Neuron (in vitro differentiated cells): ENCODE measurements at regions not wholly inside any gene's neighbourhood (a gene's known extent, or its start where the extent isn't known, plus 50 kb on each side); places are given as distances from the start of the nearest gene placed in this dataset.

Experiments used
- H2AFZ ChIP-seq: one replicate; pipeline ENCODE4 v1.6.1; 2013; ENCODE audit warnings: low read depth, mild to moderate bottlenecking, inconsistent platforms, low read length, moderate library complexity
- H3K27me3 ChIP-seq: one replicate; pipeline ENCODE4 v1.6.1; 2013; ENCODE audit warnings: low read length; ENCODE audit not compliant: insufficient read depth
- H3K36me3 ChIP-seq: one replicate; pipeline ENCODE4 v1.6.1; 2013; ENCODE audit warnings: low read length; ENCODE audit not compliant: insufficient read depth
- H3K4me1 ChIP-seq: one replicate; pipeline ENCODE4 v1.6.1; 2013; ENCODE audit warnings: low read length; ENCODE audit not compliant: insufficient read depth
- H3K4me3 ChIP-seq: 2 replicates; pipeline ENCODE4 v1.5.1; 2013; ENCODE audit warnings: mild to moderate bottlenecking, low read length, moderate library complexity
- H3K9me3 ChIP-seq: one replicate; pipeline ENCODE4 v1.6.1; 2013; ENCODE audit warnings: low read length

DNA sequence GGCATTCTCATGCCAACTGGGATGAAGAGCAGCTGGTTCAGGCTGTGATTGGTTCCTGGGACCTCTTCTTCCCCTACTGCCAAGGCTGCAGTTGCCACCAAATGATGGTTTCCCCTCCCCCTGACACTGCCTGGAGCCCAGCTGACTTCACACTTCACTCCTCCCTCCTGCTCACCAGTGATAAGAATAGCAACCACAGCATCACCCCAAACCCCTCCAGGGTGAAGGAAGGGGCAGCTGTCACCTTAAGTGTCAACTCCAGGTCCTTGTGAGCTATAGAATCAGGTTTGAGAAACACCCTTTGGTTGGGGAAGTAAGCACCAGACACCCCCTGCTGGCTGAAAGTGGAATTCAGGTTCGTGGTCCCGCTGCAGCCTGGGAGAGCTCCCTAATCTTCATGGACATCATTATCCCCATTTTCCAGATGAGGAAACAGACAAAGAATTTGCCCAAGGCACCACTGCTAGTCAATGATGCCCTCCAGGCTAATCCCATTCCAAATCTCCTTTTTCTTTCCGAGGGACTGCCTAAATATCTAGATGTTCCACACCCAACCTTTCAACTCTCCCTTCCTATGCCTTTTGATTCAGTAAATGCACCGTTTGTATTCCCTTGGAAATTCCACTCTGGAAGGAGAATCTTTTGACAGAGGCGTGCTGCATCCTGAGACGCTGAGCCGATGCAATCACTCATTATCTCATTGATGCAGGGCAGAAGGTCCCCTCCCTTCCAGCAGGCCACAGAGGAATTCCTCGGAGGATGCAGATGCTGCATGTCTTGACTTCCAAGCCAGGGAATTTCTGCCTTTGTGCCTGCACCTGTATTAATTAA, 50.6 kb upstream of the UQCRFS1 start:
- Histone ChIP-seq H3K4me1 (no peaks in the 10 kb centered on the region), H3K36me3 (no peaks in the 10 kb centered on the region), H3K27me3 (peaks cover 2% of the 10 kb centered on the region), H2AFZ (no peak overlapping the region), H3K4me3 (no peak overlapping the region), H3K9me3 (no peaks in the 10 kb centered on the region)

DNA sequence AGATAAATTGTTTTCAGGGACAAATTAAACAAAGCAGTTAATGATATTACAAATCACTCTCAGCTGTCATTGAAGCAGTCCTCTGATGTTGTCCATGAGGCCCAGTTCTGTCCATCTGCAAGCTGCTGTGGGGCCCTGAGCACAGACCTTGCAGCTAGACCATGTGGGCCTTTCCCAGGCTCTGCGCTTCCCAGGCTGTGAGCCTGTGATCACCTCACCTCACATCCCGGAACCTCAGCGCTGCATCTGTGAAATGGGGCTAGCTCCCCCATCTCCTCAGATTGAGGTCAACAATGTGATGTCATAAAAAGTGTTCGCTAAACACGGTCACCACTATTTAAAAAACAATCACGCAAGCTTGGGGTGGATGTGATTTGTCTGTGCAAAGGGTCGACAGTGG, 51.9 kb upstream of the UQCRFS1 start:
- no peak overlapping the region for H2AFZ ChIP-seq

GRCh38 chr19:29265436-29265835, 52.5 kb upstream of the UQCRFS1 start:
- H3K4me1 ChIP-seq = no peaks in the 10 kb centered on the region
- no peak overlapping the region for H3K4me3 ChIP-seq
- no peaks in the 10 kb centered on the region for H3K36me3 ChIP-seq

More for the DNA sequence above, 51.9 kb upstream of the UQCRFS1 start:
- no peak overlapping the region for H3K4me3 ChIP-seq
- no peaks in the 10 kb centered on the region for H3K4me1 ChIP-seq
- no peaks in the 10 kb centered on the region for H3K36me3 ChIP-seq
- H3K9me3 ChIP-seq = no peaks in the 10 kb centered on the region
- peaks cover 14% of the 10 kb centered on the region for H3K27me3 ChIP-seq

GRCh38 chr19:29266001-29266400, 53.0 kb upstream of the UQCRFS1 start:
- Histone ChIP-seq H2AFZ (no peak overlapping the region), H3K9me3 (no peaks in the 10 kb centered on the region), H3K27me3 (peaks cover 14% of the 10 kb centered on the region), H3K4me3 (no peak overlapping the region), H3K4me1 (no peaks in the 10 kb centered on the region), H3K36me3 (no peaks in the 10 kb centered on the region)

More at GRCh38 chr19:29265436-29265835, 52.5 kb upstream of the UQCRFS1 start:
- Histone ChIP-seq H3K9me3 (no peaks in the 10 kb centered on the region), H2AFZ (no peak overlapping the region), H3K27me3 (peaks cover 14% of the 10 kb centered on the region)

DNA sequence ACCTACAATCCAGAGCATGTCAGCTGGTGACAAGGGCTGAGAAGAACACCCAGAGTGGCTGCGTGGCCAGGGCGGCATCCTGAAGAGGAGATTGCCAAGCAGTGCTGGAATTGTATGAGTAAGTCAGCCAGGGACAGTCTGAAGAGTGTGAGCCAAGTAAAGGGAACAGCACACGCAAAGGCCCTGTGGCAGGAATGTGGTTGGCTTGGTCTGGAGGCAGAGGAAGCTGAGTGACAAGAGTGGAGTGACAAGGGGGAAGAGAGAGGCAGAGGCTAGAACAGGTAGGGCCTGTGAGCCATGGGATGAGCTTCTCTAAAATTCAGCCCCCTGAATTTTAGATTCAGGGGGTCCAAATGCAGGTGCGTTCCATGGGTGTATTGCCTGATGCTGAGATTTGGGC, 53.7 kb upstream of the UQCRFS1 start:
- H2AFZ ChIP-seq = no peak overlapping the region
- no peaks in the 10 kb centered on the region for H3K36me3 ChIP-seq
- no peaks in the 10 kb centered on the region for H3K9me3 ChIP-seq
- H3K4me1 ChIP-seq = no peaks in the 10 kb centered on the region
- H3K27me3 ChIP-seq = peaks cover 14% of the 10 kb centered on the region
- H3K4me3 ChIP-seq = no peak overlapping the region

DNA sequence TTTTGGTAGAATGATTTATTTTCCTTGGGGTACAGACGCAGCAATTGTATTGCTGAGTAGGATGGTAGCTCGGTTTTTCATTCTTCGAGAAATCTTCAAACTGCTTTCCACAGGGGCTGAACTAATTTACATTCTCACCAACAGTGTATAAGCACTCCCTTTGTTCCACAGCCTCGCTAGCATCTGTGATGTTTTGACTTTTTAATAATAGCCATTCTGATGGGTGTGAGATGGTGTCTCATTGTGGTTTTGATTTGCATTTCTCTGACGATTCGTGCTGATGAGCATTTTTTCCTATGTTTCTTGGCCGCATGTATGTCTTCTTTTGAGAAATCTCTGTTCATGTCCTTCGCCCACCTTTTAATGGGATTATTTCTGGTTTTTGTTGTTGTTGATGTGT, 54.8 kb upstream of the UQCRFS1 start:
- no peaks in the 10 kb centered on the region for H3K36me3 ChIP-seq
- H3K9me3 ChIP-seq = no peaks in the 10 kb centered on the region
- no peak overlapping the region for H3K4me3 ChIP-seq
- H3K27me3 ChIP-seq = peaks cover 14% of the 10 kb centered on the region
- no peak overlapping the region for H2AFZ ChIP-seq
- H3K4me1 ChIP-seq = no peaks in the 10 kb centered on the region

- Histone ChIP-seq H3K4me3 (no peak overlapping the region), H2AFZ (no peak overlapping the region), H3K36me3 (no peaks in the 10 kb centered on the region), H3K9me3 (no peaks in the 10 kb centered on the region), H3K4me1 (no peaks in the 10 kb centered on the region), H3K27me3 (peaks cover 14% of the 10 kb centered on the region)
Measured at GRCh38 chr19:29268103-29268502, 55.2 kb upstream of the UQCRFS1 start.

DNA sequence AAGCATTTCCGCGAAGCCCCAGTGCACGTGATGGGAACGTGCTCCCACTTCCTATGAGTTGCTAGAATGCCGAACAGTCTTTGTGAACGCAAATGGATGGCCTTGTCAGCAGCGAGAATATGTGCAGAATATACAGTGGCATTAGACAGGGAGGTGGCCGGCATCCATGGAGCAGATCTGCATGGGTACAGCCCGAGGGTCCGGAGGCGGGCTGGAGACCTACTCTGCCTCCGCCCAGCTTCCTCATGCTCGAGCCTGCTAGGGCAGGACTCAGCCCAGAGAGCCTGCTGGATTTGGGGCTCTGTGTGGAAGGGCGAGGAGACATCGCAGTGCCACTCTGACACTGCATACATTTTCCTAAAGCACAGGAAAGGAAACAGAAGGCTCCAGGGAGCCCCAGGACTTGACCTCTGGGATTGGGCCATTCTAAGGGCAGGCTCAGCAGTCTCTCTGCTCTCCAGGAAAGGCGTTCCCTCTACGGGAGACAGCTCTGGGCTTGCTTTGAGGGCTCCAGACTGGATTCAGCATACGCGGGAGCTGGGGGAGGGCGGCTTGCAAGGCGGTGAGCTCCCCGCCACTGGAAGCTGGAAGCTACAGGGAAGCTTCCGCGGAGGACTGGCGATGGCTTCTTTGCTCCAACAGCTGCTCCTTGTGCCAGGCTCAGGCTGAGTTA, 55.9 kb upstream of the UQCRFS1 start:
- Histone ChIP-seq H3K4me3 (no peak overlapping the region), H3K36me3 (no peaks in the 10 kb centered on the region), H3K9me3 (no peaks in the 10 kb centered on the region), H3K27me3 (peaks cover 14% of the 10 kb centered on the region), H3K4me1 (no peaks in the 10 kb centered on the region), H2AFZ (no peak overlapping the region)

DNA sequence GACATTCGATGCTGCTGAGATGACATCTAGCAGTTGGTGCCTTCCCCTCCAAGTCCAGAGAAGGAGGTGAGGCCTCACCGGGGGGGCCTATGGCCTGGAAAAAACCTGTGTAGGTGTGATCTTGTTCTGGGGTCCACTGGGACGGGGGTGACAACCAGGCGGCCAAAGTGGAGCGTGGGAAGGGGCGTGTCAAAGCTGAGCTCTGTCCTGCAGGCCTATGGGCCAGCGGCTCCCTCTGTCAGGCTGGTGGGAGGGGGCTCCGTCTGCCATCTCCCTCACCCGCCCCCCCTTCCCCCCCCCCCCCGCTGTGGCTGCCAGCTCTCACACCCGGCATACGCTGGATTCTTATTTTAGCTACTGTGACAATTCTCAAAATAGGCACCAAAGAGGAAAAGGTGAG, 56.7 kb upstream of the UQCRFS1 start:
- Histone ChIP-seq H3K4me1 (no peaks in the 10 kb centered on the region), H2AFZ (no peak overlapping the region), H3K4me3 (no peak overlapping the region), H3K9me3 (no peaks in the 10 kb centered on the region), H3K27me3 (peaks cover 14% of the 10 kb centered on the region), H3K36me3 (no peaks in the 10 kb centered on the region)

- no peaks in the 10 kb centered on the region for H3K36me3 ChIP-seq
- no peak overlapping the region for H3K4me3 ChIP-seq
- peaks cover 14% of the 10 kb centered on the region for H3K27me3 ChIP-seq
- H3K4me1 ChIP-seq = no peaks in the 10 kb centered on the region
- H2AFZ ChIP-seq = no peak overlapping the region
- H3K9me3 ChIP-seq = no peaks in the 10 kb centered on the region
Measured at GRCh38 chr19:29271341-29271740, 58.4 kb upstream of the UQCRFS1 start.

DNA sequence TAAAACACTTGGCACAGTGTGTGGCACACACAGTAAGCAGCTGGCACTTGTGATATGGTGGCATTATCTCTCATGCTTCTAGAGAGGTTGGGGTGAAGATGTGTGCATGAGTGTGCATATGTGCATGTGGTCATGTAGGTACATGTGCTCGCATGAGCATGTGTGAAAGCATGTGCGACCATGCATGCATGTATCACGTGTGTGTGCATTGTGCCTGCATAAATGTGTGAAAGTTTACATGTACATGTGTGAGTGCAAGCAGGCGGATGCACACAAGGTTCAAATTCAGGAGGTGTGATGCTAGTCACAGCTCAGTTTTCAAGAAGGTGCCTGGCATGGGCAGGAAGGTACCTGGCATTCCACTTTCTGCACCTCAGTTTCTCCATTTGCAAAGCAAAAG, 59.0 kb upstream of the UQCRFS1 start:
- Histone ChIP-seq H3K4me1 (no peaks in the 10 kb centered on the region), H3K4me3 (no peak overlapping the region), H2AFZ (no peak overlapping the region), H3K9me3 (no peaks in the 10 kb centered on the region), H3K27me3 (peaks cover 14% of the 10 kb centered on the region), H3K36me3 (no peaks in the 10 kb centered on the region)

DNA sequence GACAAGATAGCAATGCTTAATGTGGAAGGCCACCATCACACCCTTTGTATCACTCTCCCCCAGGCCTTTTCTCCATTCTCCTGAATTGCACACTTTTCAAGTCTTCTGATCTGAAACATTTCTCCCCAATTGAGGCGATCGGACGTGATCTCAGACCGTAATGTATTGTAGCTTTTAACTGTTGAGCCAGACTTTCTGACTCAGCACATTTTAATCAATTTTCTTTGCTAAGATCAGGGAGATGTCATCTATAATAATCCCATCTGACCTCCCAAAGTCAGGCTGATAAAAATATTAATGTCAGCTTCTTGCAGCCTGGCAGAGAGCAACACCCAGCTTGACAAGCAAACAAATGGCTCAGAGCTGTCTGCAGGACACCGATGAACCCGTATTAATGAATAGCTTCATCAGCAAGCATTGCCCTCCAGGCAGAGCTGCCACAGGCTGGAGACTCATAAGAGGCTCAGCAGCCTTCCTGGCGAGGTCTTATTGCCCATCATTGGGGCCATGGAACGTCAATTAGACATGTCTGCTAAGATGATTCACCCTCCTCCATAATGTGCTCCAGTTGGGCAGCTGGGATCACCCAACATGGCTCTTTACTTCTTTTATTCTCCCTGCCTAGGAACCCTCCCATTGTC, 60.2 kb upstream of the UQCRFS1 start:
- no peaks in the 10 kb centered on the region for H3K9me3 ChIP-seq
- peaks cover 14% of the 10 kb centered on the region for H3K27me3 ChIP-seq
- H2AFZ ChIP-seq = no peak overlapping the region
- H3K4me3 ChIP-seq = no peak overlapping the region
- no peaks in the 10 kb centered on the region for H3K4me1 ChIP-seq
- no peaks in the 10 kb centered on the region for H3K36me3 ChIP-seq

- Histone ChIP-seq H3K4me3 (no peak overlapping the region), H2AFZ (no peak overlapping the region)
Measured at GRCh38 chr19:29275266-29275665, 62.3 kb upstream of the UQCRFS1 start.

More at GRCh38 chr19:29275266-29275665, 62.3 kb upstream of the UQCRFS1 start:
- no peaks in the 10 kb centered on the region for H3K36me3 ChIP-seq
- no peaks in the 10 kb centered on the region for H3K9me3 ChIP-seq
- H3K27me3 ChIP-seq = peaks cover 4% of the 10 kb centered on the region
- H3K4me1 ChIP-seq = no peaks in the 10 kb centered on the region
